GM12892 (cell line): ENCODE measurements at regions not wholly inside any gene's neighbourhood (a gene's known extent, or its start where the extent isn't known, plus 50 kb on each side); places are given as distances from the start of the nearest gene placed in this dataset.

Experiments used
- POLR2A ChIP-seq: IDR thresholded peaks from 2 replicates; pipeline ENCODE4 v1.6.1; 2011; ENCODE audit warnings: low read depth, low read length, control low read depth
- POLR2AphosphoS5 ChIP-seq: IDR thresholded peaks from 2 replicates; pipeline ENCODE4 v1.6.1; 2011; ENCODE audit warnings: low read depth, low read length, control low read depth
- TAF1 ChIP-seq: IDR thresholded peaks from 2 replicates; pipeline ENCODE4 v1.6.1; 2011; ENCODE audit warnings: low read depth, mild to moderate bottlenecking, control low read depth, low read length, borderline replicate concordance

GRCh38 chr7:136229790-136230189, 252.6 kb upstream of the MTPN start:
- no peak for TF ChIP-seq POLR2AphosphoS5
- no peak for TF ChIP-seq POLR2A
- no peak for TF ChIP-seq TAF1
